ENCODE measurements at regions not wholly inside any gene's neighbourhood (a gene's known extent, or its start where the extent isn't known, plus 50 kb on each side); places are given as distances from the start of the nearest gene placed in this dataset.
A peak's percentile ranks its signal among the peaks of the same experiment; 100 is the strongest.

- 67 to 91% (median 76%) methylated on average over 4 of the region's 4 CpGs for WGBS, 5 donors
- H3K4me1 ChIP-seq = no peaks in the 10 kb centered on the region
These were observed 112.1 kb upstream of the PMEPA1 start for GRCh38 chr20:57821935-57822334.

GRCh38 chr20:57819691-57820380, 110.0 kb upstream of the PMEPA1 start:
- Histone ChIP-seq H3K4me1 (no peaks in the 10 kb centered on the region), H3K36me3 (no peaks in the 10 kb centered on the region), H3K4me3 (no peak overlapping the region), H3K27ac (no peak overlapping the region), H3K9me3 (no peaks in the 10 kb centered on the region), H3K27me3 (replicated peaks in 1 of 7) (peaks cover 0 to 33% (median 0%) of the 10 kb centered on the region in 7 donors)
- intact Hi-C loops (cut with DNase I; ENCODE audit: low total_unique reads) = no loop called here
- 45 to 66% (median 60%) methylated on average over 3 to 4 of the region's 4 CpGs for WGBS, 5 donors
- DNase-seq = no peak
- peak in 1 of 3 donors; percentile 23 for TF ChIP-seq POLR2AphosphoS5 (IDR thresholded peaks at IDR 0.05)
- TF ChIP-seq CTCF (IDR thresholded peaks at IDR 0.05 in 8 of 11, conservative IDR thresholded peaks at IDR 0.05 in 3 of 11) = no peak

More at GRCh38 chr20:57821935-57822334, 112.1 kb upstream of the PMEPA1 start:
- Histone ChIP-seq H3K9me3 (no peaks in the 10 kb centered on the region), H3K4me3 (no peak overlapping the region), H3K27ac (no peak overlapping the region), H3K27me3 (replicated peaks in 1 of 7) (peaks cover 0 to 33% (median 0%) of the 10 kb centered on the region in 7 donors), H3K36me3 (no peaks in the 10 kb centered on the region)
- TF ChIP-seq CTCF (IDR thresholded peaks at IDR 0.05 in 8 of 11, conservative IDR thresholded peaks at IDR 0.05 in 3 of 11) = no peak
- no peak for TF ChIP-seq POLR2A (IDR thresholded peaks at IDR 0.05)
- TF ChIP-seq POLR2AphosphoS5 (IDR thresholded peaks at IDR 0.05) = no peak
- intact Hi-C loops (cut with DNase I; ENCODE audit: low total_unique reads) = no loop called here
- no peak for DNase-seq

GRCh38 chr20:57819291-57819690, 109.5 kb upstream of the PMEPA1 start:
- no peak for DNase-seq
- intact Hi-C loops (cut with DNase I; ENCODE audit: low total_unique reads) = no loop called here
- no peaks in the 10 kb centered on the region for H3K4me1 ChIP-seq
- TF ChIP-seq CTCF (IDR thresholded peaks at IDR 0.05 in 8 of 11, conservative IDR thresholded peaks at IDR 0.05 in 3 of 11) (no peak), POLR2A (IDR thresholded peaks at IDR 0.05) (no peak), POLR2AphosphoS5 (IDR thresholded peaks at IDR 0.05) (no peak)
- H3K27ac ChIP-seq = no peak overlapping the region
- no peak overlapping the region for H3K4me3 ChIP-seq
- no peaks in the 10 kb centered on the region for H3K9me3 ChIP-seq
- 83 to 94% (median 91%) methylated on average over 11 of the region's 11 CpGs for WGBS, 5 donors
- peaks cover 0 to 33% (median 0%) of the 10 kb centered on the region in 7 donors for H3K27me3 ChIP-seq (replicated peaks in 1 of 7)
- no peaks in the 10 kb centered on the region for H3K36me3 ChIP-seq

GRCh38 chr20:57818418-57819181, 108.8 kb upstream of the PMEPA1 start:
- H3K27ac ChIP-seq = no peak overlapping the region
- no peaks in the 10 kb centered on the region for H3K4me1 ChIP-seq
- TF ChIP-seq POLR2AphosphoS5 (IDR thresholded peaks at IDR 0.05) = no peak
- no peak for TF ChIP-seq POLR2A (IDR thresholded peaks at IDR 0.05)
- TF ChIP-seq CTCF (IDR thresholded peaks at IDR 0.05 in 8 of 11, conservative IDR thresholded peaks at IDR 0.05 in 3 of 11) = no peak
- H3K36me3 ChIP-seq = no peaks in the 10 kb centered on the region
- intact Hi-C loops (cut with DNase I; ENCODE audit: low total_unique reads) = no loop called here
- H3K9me3 ChIP-seq = no peaks in the 10 kb centered on the region
- no peak overlapping the region for H3K4me3 ChIP-seq
- no peak for DNase-seq
- H3K27me3 ChIP-seq (replicated peaks in 1 of 7) = peaks cover 0 to 33% (median 0%) of the 10 kb centered on the region in 7 donors
- WGBS, 5 donors = 64 to 88% (median 74%) methylated on average over 12 of the region's 12 CpGs
